GM12891 (cell line): ENCODE measurements at regions not wholly inside any gene's neighbourhood (a gene's known extent, or its start where the extent isn't known, plus 50 kb on each side); places are given as distances from the start of the nearest gene placed in this dataset.
"Not testable (repeated sequence)": the region's sequence is repeated elsewhere in the genome, so short reads cannot be mapped to it uniquely, and the experiment has no call there.

Source experiments
- DNase-seq: peaks from one replicate; pipeline ENCODE4 v3.0.0; 2011; ENCODE audit warnings: low spot score; ENCODE audit not compliant: insufficient read length
- FAIRE-seq: peaks from 2 replicates; lab custom pipeline; 2011; peaks lifted over from hg19 to GRCh38; lab: Jason Lieb, UNC
- PAX5 ChIP-seq: IDR thresholded peaks from 2 replicates; pipeline ENCODE4 v1.6.1; 2011; ENCODE audit warnings: low read length, moderate library complexity, mild to moderate bottlenecking; ENCODE audit not compliant: insufficient read depth, severe bottlenecking
- POLR2A ChIP-seq: IDR thresholded peaks from 2 replicates; pipeline ENCODE4 v1.6.1; 2011; ENCODE audit warnings: low read depth, low read length, control low read depth
- POLR2AphosphoS5 ChIP-seq: IDR thresholded peaks from 2 replicates; pipeline ENCODE4 v1.6.1; 2011; ENCODE audit warnings: low read depth, low read length, control low read depth
- POU2F2 ChIP-seq: IDR thresholded peaks from 2 replicates; pipeline ENCODE4 v1.6.1; 2011; ENCODE audit warnings: low read depth, mild to moderate bottlenecking, control low read depth, low read length, moderate library complexity
- SPI1 ChIP-seq: IDR thresholded peaks from 2 replicates; pipeline ENCODE4 v1.6.1; 2011; ENCODE audit warnings: low read depth, low read length, control low read depth
- TAF1 ChIP-seq: IDR thresholded peaks from 2 replicates; pipeline ENCODE4 v1.6.1; 2011; ENCODE audit warnings: low read depth, low read length, control low read depth

- TF ChIP-seq TAF1: no peak
- no peak for TF ChIP-seq POLR2A
- no peak for TF ChIP-seq POLR2AphosphoS5
- TF ChIP-seq POU2F2: no peak
- no peak for TF ChIP-seq SPI1
- TF ChIP-seq PAX5: no peak
- no peak for FAIRE-seq
These were observed 1001.2 kb upstream of the POT1 start for GRCh38 chr7:125930848-125931247.

GRCh38 chr7:125927556-125927955 lies 997.9 kb upstream of the POT1 start:
- no peak for TF ChIP-seq TAF1
- no peak for TF ChIP-seq POLR2A
- no peak for TF ChIP-seq PAX5
- no peak for TF ChIP-seq SPI1
- no peak for FAIRE-seq
- no peak for DNase-seq

More at GRCh38 chr7:125930848-125931247, 1001.2 kb upstream of the POT1 start:
- DNase-seq: no peak

GRCh38 chr7:125926621-125927020 lies 997.0 kb upstream of the POT1 start:
- TF ChIP-seq TAF1 (no peak), POLR2A (no peak)
- FAIRE-seq: no peak
- no peak for DNase-seq

- TF ChIP-seq PAX5 (no peak), SPI1 (no peak)
- FAIRE-seq (no peak), DNase-seq (no peak)
These were observed 994.4 kb upstream of the POT1 start for GRCh38 chr7:125924037-125924436.

GRCh38 chr7:125915381-125915948 lies 985.8 kb upstream of the POT1 start:
- DNase-seq, FAIRE-seq: not testable (repeated sequence)

GRCh38 chr7:125908711-125909110 lies 979.1 kb upstream of the POT1 start:
- no peak for FAIRE-seq
- DNase-seq: no peak
- TF ChIP-seq PAX5 (no peak), SPI1 (no peak), POLR2A (no peak), POLR2AphosphoS5 (no peak), POU2F2 (no peak), TAF1 (no peak)

GRCh38 chr7:125899577-125899976 lies 970.0 kb upstream of the POT1 start:
- FAIRE-seq (no peak), DNase-seq (no peak)
- TF ChIP-seq POLR2A (no peak), TAF1 (no peak), POLR2AphosphoS5 (no peak), PAX5 (no peak), SPI1 (no peak), POU2F2 (no peak)

- TF ChIP-seq PAX5: no peak
- no peak for TF ChIP-seq POLR2A
- no peak for TF ChIP-seq POLR2AphosphoS5
- TF ChIP-seq POU2F2: no peak
- no peak for TF ChIP-seq TAF1
- no peak for TF ChIP-seq SPI1
- DNase-seq: no peak
- FAIRE-seq: no peak
These were observed 962.8 kb upstream of the POT1 start for GRCh38 chr7:125892434-125892833.

- no peak for TF ChIP-seq SPI1
- no peak for TF ChIP-seq POLR2AphosphoS5
- no peak for TF ChIP-seq POU2F2
- TF ChIP-seq PAX5: no peak
- TF ChIP-seq TAF1: no peak
- DNase-seq: no peak
- FAIRE-seq: no peak
These were observed 949.4 kb upstream of the POT1 start for GRCh38 chr7:125878988-125879387.

GRCh38 chr7:125878235-125878956 lies 948.8 kb upstream of the POT1 start:
- DNase-seq (no peak), FAIRE-seq (no peak)

More at GRCh38 chr7:125878235-125878956, 948.8 kb upstream of the POT1 start:
- no peak for TF ChIP-seq TAF1
- no peak for TF ChIP-seq SPI1
- no peak for TF ChIP-seq POLR2A
- TF ChIP-seq POLR2AphosphoS5: no peak
- TF ChIP-seq PAX5: no peak
- no peak for TF ChIP-seq POU2F2
